ENCODE measurements at regions not wholly inside any gene's neighbourhood (a gene's known extent, or its start where the extent isn't known, plus 50 kb on each side); places are given as distances from the start of the nearest gene placed in this dataset.

DNA sequence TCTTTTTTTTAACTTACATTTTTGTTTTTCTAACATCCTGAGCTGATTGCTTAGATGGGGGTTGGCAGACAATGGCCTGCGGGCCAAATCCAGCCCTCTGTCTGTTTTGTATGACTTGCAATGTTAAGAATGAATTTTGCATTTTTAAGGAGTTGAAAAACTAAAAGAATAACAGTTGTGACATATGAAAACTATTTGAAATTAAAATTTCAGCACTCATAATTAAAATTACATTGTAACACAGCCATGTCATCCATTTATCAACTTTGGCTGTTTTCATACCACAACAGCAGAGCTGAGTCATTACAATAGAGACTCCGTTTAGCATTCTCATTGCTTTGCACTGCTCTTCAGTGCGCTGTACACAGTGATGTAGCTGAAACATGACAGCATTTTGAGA is 94.1 kb upstream of the MC4R start:
- TF ChIP-seq CTCF (conservative IDR thresholded peaks at IDR 0.05; ENCODE audit: low read depth, low read length) (no peak), EZH2 (IDR thresholded peaks at IDR 0.05; ENCODE audit: borderline replicate concordance, low read depth, low read length, poor library complexity, severe bottlenecking) (no peak)

Measured in A673 (cell line).